ENCODE measurements at regions not wholly inside any gene's neighbourhood (a gene's known extent, or its start where the extent isn't known, plus 50 kb on each side); places are given as distances from the start of the nearest gene placed in this dataset.
"Not testable (repeated sequence)": the region's sequence is repeated elsewhere in the genome, so short reads cannot be mapped to it uniquely, and the experiment has no call there.

DNA sequence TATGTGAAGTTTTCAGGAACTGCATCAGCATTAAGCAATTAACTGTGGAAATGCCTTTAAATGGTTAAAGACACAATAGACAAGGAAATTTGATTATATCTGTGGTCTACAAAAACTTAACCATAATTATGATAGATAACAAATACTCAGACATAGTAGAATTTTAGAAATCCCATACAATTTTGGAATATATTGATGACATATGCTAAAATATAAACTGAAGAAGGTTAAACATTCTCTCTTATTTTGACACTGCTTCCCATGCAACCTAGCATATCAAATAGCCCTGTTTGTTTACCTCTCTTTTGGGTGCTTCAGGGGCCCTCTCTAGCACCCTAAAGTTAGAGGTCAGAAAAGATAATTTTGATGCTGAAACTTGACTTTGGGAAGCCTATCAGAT is 1274.8 kb upstream of the SLC39A10 start:
- Mint-ChIP-seq H3K4me3 (no peak overlapping the region), H3K4me1 (no peaks in the 10 kb centered on the region), H3K9me3 (no peaks in the 10 kb centered on the region), H3K36me3 (no peaks in the 10 kb centered on the region), H3K27ac (no peak overlapping the region)
- no peak for ATAC-seq
- DNase-seq (ENCODE audit: low spot score in 2 of 2): no peak

DNA sequence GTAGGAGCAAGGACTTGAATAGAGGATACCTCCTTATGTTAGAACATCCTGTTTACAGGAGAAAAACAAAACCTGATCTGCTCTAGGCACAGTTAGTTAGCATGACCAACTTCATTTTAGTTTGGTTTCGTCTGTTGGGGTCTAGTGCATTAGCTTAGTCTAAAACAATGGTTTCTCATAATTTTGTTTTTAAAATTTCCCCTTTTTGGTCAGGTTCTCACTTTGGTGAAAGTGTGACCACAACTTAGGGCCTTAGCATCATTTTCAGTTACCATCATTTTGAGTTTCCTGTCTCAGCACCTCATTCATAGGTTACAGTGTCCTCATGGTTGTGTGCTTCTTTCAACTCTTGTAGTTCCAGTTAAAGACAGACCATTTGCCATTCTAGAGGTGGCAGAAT is 1277.0 kb upstream of the SLC39A10 start:
- DNase-seq (ENCODE audit: low spot score in 2 of 2): no peak
- no peak overlapping the region for H3K4me3 Mint-ChIP-seq
- no peaks in the 10 kb centered on the region for H3K36me3 Mint-ChIP-seq
- no peak overlapping the region for H3K27ac Mint-ChIP-seq
- H3K9me3 Mint-ChIP-seq: no peaks in the 10 kb centered on the region
- no peaks in the 10 kb centered on the region for H3K4me1 Mint-ChIP-seq
- no peak for ATAC-seq

DNA sequence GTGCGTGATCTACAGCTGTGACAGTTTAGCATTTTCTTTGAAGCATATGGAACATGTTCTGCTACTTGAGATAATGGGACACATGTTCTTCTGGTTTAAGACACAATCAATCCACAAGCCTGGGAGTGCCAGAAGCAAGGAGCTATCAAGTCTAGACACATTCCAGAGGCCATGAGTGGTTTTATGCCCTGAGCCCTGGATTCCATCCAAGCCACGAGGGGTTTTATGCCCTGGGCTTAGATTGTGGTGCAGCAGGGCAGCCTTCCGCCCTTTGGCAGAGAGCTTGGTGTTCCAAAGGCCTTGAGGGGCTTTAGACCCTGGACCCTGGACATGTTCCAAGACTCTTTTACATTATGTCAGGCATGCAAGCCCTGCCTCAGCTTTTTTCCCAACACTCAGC is 1289.6 kb upstream of the SLC39A10 start:
- not testable (repeated sequence) for H3K9me3 Mint-ChIP-seq; H3K4me3 Mint-ChIP-seq; H3K4me1 Mint-ChIP-seq; DNase-seq (ENCODE audit: low spot score in 2 of 2); H3K36me3 Mint-ChIP-seq; H3K27ac Mint-ChIP-seq; ATAC-seq

DNA sequence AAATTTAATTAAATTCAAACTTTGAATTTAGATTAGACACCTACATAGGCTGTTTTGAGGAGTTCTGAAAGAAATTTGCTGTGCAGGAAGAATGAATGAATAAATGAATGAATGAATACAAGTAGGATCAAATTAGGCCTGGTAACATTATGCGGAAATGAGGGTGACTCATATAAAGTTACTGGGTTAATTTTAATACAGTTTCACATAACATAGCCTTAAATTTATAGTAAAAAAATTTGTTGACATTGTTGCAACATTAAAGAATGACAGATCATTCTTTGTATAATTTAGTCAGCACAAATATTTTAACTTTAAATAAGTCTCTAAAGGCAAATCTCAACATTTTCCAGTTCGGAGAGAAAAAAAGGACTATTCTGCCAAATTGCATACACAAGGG is 1293.1 kb upstream of the SLC39A10 start:
- DNase-seq (ENCODE audit: low spot score in 2 of 2) (no peak), ATAC-seq (no peak)
- Mint-ChIP-seq H3K4me3 (no peak overlapping the region), H3K4me1 (no peaks in the 10 kb centered on the region), H3K36me3 (no peaks in the 10 kb centered on the region), H3K27ac (no peak overlapping the region), H3K9me3 (peaks cover 3% of the 10 kb centered on the region)

DNA sequence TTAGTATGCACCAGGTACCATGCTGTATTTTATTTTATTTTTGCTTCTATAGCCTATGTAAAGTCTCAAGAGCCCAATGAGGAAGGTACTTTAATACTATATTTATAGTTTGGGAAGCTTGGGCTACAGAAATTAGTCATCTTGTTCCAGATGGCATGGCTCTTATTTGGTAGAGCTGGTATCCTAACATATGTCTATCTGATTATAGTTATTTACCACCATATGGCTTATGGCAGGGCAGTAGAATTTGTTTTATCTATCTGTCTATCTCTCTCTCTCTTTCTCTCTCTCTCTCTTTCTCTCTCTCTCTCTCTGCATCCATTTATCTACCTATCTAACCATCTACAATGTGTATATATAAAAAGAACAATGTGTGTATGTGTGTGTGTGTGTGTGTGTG is 1293.7 kb upstream of the SLC39A10 start:
- no peak for DNase-seq (ENCODE audit: low spot score in 2 of 2)
- ATAC-seq: no peak

DNA sequence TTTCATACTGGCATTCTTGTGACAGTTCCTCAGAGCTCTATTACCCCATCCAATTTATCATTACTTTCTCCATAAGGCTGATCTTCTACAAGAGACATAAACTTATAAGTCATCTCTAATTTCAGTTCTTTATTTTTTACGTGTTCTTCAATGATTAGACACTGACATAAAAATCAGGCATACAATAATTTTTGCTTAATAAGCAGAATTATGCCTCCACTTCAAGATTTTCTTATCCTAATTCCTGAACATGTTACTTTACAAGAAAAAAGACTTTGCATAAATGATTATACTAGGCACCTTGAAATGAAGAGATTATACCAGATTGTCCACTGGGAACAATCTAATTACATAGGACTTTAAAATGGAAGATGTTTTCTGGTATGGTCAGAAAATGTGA is 1304.5 kb upstream of the SLC39A10 start:
- Mint-ChIP-seq H3K4me1 (no peaks in the 10 kb centered on the region), H3K27ac (no peak overlapping the region), H3K9me3 (peaks cover 6% of the 10 kb centered on the region), H3K4me3 (no peak overlapping the region), H3K36me3 (no peaks in the 10 kb centered on the region)
- ATAC-seq (no peak), DNase-seq (ENCODE audit: low spot score in 2 of 2) (no peak)

More for the DNA sequence above, 1293.7 kb upstream of the SLC39A10 start:
- Mint-ChIP-seq H3K4me3 (no peak overlapping the region), H3K9me3 (peaks cover 7% of the 10 kb centered on the region), H3K4me1 (no peaks in the 10 kb centered on the region), H3K27ac (no peak overlapping the region), H3K36me3 (no peaks in the 10 kb centered on the region)

DNA sequence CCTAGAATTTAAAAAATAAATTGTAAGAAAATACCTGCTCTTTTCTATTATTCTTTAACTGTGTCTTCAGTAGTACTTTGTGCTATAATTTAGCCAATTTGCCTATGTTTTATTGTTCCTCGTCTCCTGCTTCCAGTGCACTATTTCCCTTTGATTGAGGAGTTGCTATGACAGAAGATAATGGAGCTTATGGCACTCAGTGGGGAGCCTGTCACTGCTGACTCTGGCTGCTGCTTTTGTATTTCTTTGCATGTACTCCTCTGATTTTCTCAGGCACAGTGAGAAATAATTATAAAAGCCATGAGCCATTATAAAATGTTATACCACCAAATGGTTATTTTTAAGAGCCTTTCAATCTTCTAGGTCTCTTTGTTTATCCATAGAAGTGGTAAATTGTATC is 1310.8 kb upstream of the SLC39A10 start:
- Mint-ChIP-seq H3K9me3 (no peaks in the 10 kb centered on the region), H3K36me3 (no peaks in the 10 kb centered on the region), H3K27ac (no peak overlapping the region), H3K4me3 (no peak overlapping the region), H3K4me1 (no peaks in the 10 kb centered on the region)
- ATAC-seq (no peak), DNase-seq (ENCODE audit: low spot score in 2 of 2) (no peak)

DNA sequence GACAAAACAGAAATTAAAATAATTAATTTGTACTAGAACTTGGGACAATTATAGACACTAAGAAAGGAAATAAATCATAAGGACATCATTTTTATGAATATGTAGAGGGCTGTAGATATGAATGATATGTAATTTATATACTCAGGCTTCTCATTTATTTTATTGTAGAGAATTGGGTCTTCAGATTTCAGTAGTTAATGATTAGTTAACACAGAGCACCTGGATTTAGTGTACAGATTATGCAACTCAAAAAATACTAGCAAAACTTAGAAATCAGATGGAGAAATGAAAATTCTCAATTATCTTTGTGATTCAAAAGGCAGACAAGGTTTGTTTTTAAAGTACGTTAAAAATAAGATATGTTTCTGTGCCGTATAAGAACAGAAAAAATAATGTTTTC is 1311.7 kb upstream of the SLC39A10 start:
- Mint-ChIP-seq H3K9me3 (no peaks in the 10 kb centered on the region), H3K4me1 (no peaks in the 10 kb centered on the region), H3K4me3 (no peak overlapping the region), H3K27ac (no peak overlapping the region), H3K36me3 (no peaks in the 10 kb centered on the region)
- DNase-seq (ENCODE audit: low spot score in 2 of 2): no peak
- no peak for ATAC-seq

DNA sequence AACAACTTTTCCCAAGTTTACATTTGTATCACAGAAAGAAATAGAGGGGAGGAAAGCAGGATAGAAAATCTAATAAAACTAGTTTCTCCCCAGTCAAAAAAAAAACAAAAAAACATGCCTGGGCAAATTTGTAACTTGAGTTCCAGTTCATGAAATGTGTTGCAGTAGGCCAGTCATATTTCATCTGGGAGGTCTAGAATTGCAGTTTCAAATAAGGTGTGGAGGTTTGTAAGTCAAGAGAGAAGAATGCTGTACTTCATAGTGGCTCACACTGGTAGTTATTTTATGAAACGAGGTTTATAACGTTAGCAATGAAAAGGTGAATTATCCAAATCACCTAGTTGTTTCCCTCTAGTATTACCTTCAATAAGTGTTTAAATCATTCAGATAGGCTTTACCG is 1313.9 kb upstream of the SLC39A10 start:
- Mint-ChIP-seq H3K4me3 (no peak overlapping the region), H3K4me1 (no peaks in the 10 kb centered on the region), H3K9me3 (peaks cover 3% of the 10 kb centered on the region), H3K36me3 (no peaks in the 10 kb centered on the region), H3K27ac (no peak overlapping the region)
- ATAC-seq (no peak), DNase-seq (ENCODE audit: low spot score in 2 of 2) (no peak)

DNA sequence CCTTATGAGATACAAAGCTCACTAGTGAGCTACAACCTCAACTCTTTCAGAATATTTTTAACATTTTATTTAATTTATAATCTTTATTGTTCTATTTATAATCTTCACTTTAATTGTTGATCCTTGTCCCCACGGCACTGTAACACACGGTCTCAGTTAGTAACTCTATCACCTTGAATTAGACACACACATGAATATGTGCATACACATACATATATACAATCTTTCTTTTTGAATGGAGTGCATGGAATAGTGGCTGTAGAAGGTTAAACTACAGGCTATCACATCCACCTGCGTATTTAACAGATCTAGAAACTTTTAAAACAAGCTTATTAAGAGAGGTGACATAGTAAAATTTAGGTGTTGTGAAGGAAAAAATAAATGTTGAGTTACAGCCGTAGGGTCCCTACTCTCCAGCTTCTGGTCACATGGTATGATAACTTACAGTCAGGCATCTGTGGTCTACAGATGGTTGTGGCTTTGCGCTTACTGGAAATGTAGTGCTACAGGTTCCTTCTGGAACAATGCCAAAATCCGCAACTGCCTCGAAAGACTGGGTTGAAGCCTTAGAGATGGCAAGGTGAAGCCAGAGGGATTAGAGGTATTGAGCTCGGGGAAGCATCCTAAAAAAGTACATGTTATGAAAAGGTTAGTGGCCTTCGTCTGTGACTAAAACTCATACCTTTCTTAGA is 1324.1 kb upstream of the SLC39A10 start:
- no peak overlapping the region for H3K27ac Mint-ChIP-seq
- ATAC-seq: no peak

DNA sequence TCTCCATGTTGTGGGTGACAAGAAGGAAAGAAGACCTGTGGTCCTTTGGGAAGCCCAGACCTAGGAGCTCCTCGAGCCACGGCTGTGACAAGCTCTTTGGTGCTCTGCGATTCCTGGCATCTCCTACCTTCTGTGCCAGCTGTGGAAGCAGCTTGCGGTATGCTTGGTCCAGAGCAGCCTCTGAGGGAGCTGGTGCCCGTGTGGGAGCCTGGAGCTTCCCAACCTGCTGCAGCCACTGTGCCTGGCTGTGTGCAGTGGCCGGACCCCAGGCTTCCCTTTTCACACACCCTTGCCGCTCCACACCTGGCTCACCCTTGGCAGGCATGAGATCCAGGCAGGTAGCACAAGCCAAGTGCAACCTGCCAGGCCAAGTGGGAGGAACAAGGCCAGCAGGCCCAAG is 1328.6 kb upstream of the SLC39A10 start:
- no peaks in the 10 kb centered on the region for H3K4me1 Mint-ChIP-seq
- H3K27ac Mint-ChIP-seq: no peak overlapping the region
- H3K36me3 Mint-ChIP-seq: no peaks in the 10 kb centered on the region
- DNase-seq (ENCODE audit: low spot score in 2 of 2): no peak
- peak; percentile 11 for ATAC-seq
- no peaks in the 10 kb centered on the region for H3K9me3 Mint-ChIP-seq
- H3K4me3 Mint-ChIP-seq: no peak overlapping the region

More for the DNA sequence above, 1324.1 kb upstream of the SLC39A10 start:
- H3K4me3 Mint-ChIP-seq: no peak overlapping the region
- H3K9me3 Mint-ChIP-seq: no peaks in the 10 kb centered on the region
- H3K36me3 Mint-ChIP-seq: no peaks in the 10 kb centered on the region
- DNase-seq (ENCODE audit: low spot score in 2 of 2): no peak
- no peaks in the 10 kb centered on the region for H3K4me1 Mint-ChIP-seq

DNA sequence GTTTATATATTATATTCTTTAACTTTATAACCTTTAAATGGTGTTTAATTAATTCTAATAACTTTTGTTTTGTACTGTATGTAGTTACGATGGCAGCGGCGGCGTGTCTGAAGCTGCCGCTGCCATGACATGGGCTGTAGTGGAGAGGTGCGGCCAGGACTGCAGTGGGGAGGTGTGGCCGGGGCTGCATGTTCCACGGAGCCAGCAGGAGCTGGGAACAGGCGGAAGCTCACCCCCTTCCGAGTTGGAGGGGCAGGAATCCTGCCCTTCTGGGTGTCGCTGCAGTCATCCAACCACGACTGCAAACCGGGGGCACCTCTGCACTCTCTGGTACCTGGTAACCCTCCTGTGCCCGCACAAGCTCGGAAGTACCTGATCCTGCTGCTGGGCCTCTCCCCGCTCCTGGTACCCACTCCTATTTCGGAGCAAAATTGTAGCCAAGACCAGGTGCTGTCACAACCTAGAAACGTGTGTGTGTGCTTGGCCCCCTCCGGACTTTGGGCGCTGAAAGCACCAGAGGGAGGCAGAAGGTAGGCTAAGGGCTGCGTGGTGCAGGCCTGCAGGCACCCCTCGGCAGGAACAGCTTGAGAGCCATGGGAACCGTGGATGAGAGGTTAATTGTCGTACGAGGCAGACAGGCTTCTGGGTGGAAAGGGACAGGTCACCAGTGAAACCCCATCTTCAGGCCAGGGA is 1329.7 kb upstream of the SLC39A10 start:
- no peak overlapping the region for H3K27ac Mint-ChIP-seq
- H3K4me1 Mint-ChIP-seq: no peaks in the 10 kb centered on the region
- ATAC-seq (peak; percentile 40), DNase-seq (ENCODE audit: low spot score in 2 of 2) (no peak)
- H3K9me3 Mint-ChIP-seq: no peaks in the 10 kb centered on the region
- H3K4me3 Mint-ChIP-seq: no peak overlapping the region
- no peaks in the 10 kb centered on the region for H3K36me3 Mint-ChIP-seq

DNA sequence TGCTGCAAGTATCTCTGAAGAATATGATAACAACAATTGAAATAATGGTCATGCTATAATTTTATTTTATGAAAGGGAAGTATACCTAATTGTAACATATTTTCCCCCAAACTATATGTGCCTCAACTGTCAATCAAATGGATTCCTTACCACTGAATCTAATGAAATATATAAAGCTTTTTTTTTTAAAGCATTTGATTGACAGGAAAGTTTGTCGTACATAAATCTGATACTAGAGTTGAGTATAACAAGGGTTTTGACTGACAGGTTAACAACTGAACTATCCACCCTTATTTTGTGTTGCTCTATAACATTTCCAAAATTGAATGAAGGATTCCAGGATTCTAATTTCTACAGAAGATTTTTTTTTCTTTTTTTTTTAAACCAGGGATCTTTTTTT is 1333.3 kb upstream of the SLC39A10 start:
- Mint-ChIP-seq H3K4me1 (no peaks in the 10 kb centered on the region), H3K9me3 (no peaks in the 10 kb centered on the region), H3K4me3 (no peak overlapping the region), H3K36me3 (no peaks in the 10 kb centered on the region), H3K27ac (no peak overlapping the region)
- DNase-seq (ENCODE audit: low spot score in 2 of 2) (no peak), ATAC-seq (no peak)

DNA sequence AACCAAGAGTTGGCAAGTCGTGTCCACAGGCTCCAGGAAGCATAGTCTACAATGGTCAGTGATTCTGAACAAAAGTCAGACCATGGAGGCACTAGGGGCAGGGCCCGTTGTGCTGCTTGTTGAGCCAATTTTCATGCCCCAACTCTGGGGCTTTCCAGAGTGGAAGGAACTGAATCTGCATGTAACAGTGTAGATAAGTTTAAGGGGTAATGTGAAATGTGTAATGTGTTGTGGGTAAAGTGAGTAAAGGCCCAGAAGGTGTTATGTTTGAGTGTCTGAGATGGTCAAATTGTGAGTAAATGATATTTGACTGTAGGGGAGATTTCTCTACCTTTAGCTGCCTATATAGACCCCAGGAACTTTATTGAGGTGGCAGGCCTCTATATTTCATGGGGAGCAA is 1336.5 kb upstream of the SLC39A10 start:
- no peaks in the 10 kb centered on the region for H3K36me3 Mint-ChIP-seq
- ATAC-seq (no peak), DNase-seq (ENCODE audit: low spot score in 2 of 2) (no peak)
- no peaks in the 10 kb centered on the region for H3K4me1 Mint-ChIP-seq
- H3K4me3 Mint-ChIP-seq: no peak overlapping the region
- no peaks in the 10 kb centered on the region for H3K9me3 Mint-ChIP-seq
- no peak overlapping the region for H3K27ac Mint-ChIP-seq

DNA sequence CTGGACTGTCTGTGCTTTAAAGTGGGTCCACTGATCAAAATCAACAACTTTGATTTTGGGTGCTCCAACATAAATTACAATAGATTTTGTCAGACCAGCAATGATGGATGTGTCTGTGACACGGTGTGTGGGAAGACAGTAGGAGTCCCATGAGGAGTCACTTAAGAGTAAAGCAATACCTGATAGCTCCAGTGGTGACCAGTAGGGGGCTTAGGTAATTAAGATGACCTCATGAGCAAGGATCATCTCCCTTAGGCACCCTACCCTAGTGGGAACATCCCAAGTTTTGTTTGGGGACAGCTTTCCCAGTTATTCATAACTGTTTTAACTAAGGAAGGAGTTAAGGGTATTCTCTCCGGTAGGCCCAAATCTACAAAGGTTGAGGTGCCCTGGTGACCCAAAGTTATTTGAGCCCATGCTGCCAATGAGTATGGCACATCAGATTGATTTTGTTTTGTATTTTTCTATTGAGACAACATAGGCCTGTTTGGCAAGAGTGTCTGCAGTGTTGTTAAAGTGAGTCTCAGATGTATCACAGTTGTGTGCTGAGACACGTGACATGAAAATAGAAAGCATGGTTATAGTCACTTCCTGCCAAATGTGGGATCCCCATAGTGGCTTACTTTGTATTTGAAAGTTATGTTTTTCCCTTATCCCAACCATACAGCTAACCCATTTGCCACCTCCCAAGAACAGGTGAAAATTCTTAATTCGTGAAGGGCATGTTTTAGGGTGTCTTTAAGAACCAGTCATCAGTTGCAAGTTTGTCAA is 1337.6 kb upstream of the SLC39A10 start:
- no peak overlapping the region for H3K27ac Mint-ChIP-seq
- H3K4me3 Mint-ChIP-seq: no peak overlapping the region
- H3K4me1 Mint-ChIP-seq: no peaks in the 10 kb centered on the region
- H3K9me3 Mint-ChIP-seq: no peaks in the 10 kb centered on the region
- DNase-seq (ENCODE audit: low spot score in 2 of 2) (no peak), ATAC-seq (peak; percentile 51)
- no peaks in the 10 kb centered on the region for H3K36me3 Mint-ChIP-seq

DNA sequence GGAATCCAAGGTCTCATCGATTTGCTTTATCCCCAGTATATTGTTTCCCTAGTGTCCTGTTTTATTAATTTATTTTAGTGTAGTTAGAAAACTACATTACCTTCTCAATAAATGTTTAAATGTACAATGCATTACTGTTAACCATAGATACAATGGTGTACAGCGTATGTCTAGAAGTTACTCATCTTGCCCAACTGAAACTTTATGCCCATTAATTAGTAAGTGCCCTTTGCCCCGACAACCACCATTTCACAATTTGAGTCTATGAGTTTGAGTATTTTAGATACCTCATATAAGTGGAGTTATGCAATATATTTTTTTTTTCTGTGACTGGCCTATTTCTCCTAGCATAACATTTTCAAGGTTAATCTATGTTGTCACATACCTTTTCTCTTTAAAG is 1343.0 kb upstream of the SLC39A10 start:
- no peak for DNase-seq (ENCODE audit: low spot score in 2 of 2)
- no peak overlapping the region for H3K4me3 Mint-ChIP-seq
- H3K4me1 Mint-ChIP-seq: no peaks in the 10 kb centered on the region
- H3K27ac Mint-ChIP-seq: no peak overlapping the region
- no peaks in the 10 kb centered on the region for H3K36me3 Mint-ChIP-seq
- no peak for ATAC-seq
- H3K9me3 Mint-ChIP-seq: no peaks in the 10 kb centered on the region
